ENCODE measurements at regions not wholly inside any gene's neighbourhood (a gene's known extent, or its start where the extent isn't known, plus 50 kb on each side); places are given as distances from the start of the nearest gene placed in this dataset.

DNA sequence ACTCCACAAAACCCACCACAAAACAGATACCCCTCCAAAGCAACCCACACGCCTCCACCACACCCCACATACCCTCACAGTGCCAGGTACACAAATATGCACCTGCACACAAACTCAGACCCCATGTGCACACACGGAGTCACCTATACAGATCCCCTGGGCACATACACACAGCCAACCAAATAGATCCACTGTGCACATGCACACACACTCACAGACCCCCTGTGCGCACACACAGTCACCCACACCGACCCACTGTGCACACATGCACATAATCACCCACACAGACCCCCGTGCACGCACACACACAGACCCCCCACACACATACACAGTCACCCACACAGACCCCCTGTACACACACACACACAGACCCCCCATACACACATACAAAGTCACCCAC lies 107.8 kb downstream of the HSPH1 start:
- H3K9me3 Mint-ChIP-seq (ENCODE audit: unreplicated experiment) = no peaks in the 10 kb centered on the region
- no peaks in the 10 kb centered on the region for H3K9me3 ChIP-seq (ENCODE audit: insufficient read depth, low read depth, low read length)
- H3K27me3 ChIP-seq (ENCODE audit: insufficient read depth, low read length) = no peaks in the 10 kb centered on the region
- H3K4me1 Mint-ChIP-seq (ENCODE audit: low read depth, unreplicated experiment) = no peaks in the 10 kb centered on the region
- no peak overlapping the region for H3K27ac Mint-ChIP-seq (ENCODE audit: unreplicated experiment)
- H3K4me3 ChIP-seq (ENCODE audit: insufficient read depth, low read depth, low read length) = no peak overlapping the region
- H3K4me2 ChIP-seq (ENCODE audit: low read length) = no peak overlapping the region
- no peak for TF ChIP-seq EZH2 (IDR thresholded peaks at IDR 0.05; ENCODE audit: insufficient read depth, low read length)
- TF ChIP-seq, protein P1, sequence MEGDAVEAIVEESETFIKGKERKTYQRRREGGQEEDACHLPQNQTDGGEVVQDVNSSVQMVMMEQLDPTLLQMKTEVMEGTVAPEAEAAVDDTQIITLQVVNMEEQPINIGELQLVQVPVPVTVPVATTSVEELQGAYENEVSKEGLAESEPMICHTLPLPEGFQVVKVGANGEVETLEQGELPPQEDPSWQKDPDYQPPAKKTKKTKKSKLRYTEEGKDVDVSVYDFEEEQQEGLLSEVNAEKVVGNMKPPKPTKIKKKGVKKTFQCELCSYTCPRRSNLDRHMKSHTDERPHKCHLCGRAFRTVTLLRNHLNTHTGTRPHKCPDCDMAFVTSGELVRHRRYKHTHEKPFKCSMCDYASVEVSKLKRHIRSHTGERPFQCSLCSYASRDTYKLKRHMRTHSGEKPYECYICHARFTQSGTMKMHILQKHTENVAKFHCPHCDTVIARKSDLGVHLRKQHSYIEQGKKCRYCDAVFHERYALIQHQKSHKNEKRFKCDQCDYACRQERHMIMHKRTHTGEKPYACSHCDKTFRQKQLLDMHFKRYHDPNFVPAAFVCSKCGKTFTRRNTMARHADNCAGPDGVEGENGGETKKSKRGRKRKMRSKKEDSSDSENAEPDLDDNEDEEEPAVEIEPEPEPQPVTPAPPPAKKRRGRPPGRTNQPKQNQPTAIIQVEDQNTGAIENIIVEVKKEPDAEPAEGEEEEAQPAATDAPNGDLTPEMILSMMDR (IDR thresholded peaks at IDR 0.05; ENCODE audit: insufficient read depth, low read depth, low read length) = no peak
- H3K9ac ChIP-seq (ENCODE audit: low read length) = no peak overlapping the region
- no peak overlapping the region for H3K4me3 Mint-ChIP-seq (ENCODE audit: unreplicated experiment)
- no peaks in the 10 kb centered on the region for H3K79me2 ChIP-seq (ENCODE audit: insufficient read depth, low read length)
- H2AFZ ChIP-seq (ENCODE audit: low read depth, low read length) = no peak overlapping the region
- H4K20me1 ChIP-seq (ENCODE audit: insufficient read depth, low read length) = no peaks in the 10 kb centered on the region
- no peaks in the 10 kb centered on the region for H3K36me3 ChIP-seq (ENCODE audit: insufficient read depth, low read length)
- FAIRE-seq (no peak), DNase-seq (ENCODE audit: low read depth) (no peak)
- no peaks in the 10 kb centered on the region for H3K36me3 Mint-ChIP-seq (ENCODE audit: low read depth, unreplicated experiment)
- no peaks in the 10 kb centered on the region for H3K4me1 ChIP-seq (ENCODE audit: insufficient read depth, low read length)
- peaks cover 3% of the 10 kb centered on the region for H3K27me3 Mint-ChIP-seq (ENCODE audit: low read depth, unreplicated experiment)
- no peak overlapping the region for H3K27ac ChIP-seq (ENCODE audit: low read depth, low read length)

DNA sequence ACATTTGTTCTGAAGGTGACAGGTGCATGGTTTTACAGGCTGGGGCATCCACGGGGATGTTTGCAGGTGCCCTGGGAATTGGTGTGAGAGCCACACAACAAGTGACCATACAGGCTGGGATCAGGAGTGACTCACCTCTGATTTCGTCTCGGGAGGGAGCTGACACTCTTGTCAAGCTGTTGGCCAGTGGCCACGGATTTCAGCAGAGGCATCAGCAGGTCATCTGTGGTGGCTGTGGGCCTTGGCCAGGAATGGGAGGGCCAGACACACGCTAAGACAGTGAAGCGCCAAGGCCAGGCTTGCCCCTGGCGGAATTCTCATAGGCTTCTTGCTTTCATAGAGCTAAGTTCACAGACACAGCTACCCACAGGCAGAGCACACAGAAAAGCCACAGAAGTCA lies 108.6 kb downstream of the HSPH1 start:
- TF ChIP-seq EZH2 (IDR thresholded peaks at IDR 0.05; ENCODE audit: insufficient read depth, low read length) = no peak
- TF ChIP-seq, protein P1 (IDR thresholded peaks at IDR 0.05; ENCODE audit: insufficient read depth, low read depth, low read length) = no peak
- H3K9me3 Mint-ChIP-seq (ENCODE audit: unreplicated experiment) = no peaks in the 10 kb centered on the region
- Histone ChIP-seq H3K4me1 (ENCODE audit: insufficient read depth, low read length) (no peaks in the 10 kb centered on the region), H3K27me3 (ENCODE audit: insufficient read depth, low read length) (no peaks in the 10 kb centered on the region), H3K4me3 (ENCODE audit: insufficient read depth, low read depth, low read length) (no peak overlapping the region), H3K36me3 (ENCODE audit: insufficient read depth, low read length) (no peaks in the 10 kb centered on the region), H2AFZ (ENCODE audit: low read depth, low read length) (no peak overlapping the region), H3K79me2 (ENCODE audit: insufficient read depth, low read length) (no peaks in the 10 kb centered on the region), H3K27ac (ENCODE audit: low read depth, low read length) (no peak overlapping the region), H3K9ac (ENCODE audit: low read length) (no peak overlapping the region), H3K9me3 (ENCODE audit: insufficient read depth, low read depth, low read length) (no peaks in the 10 kb centered on the region), H4K20me1 (ENCODE audit: insufficient read depth, low read length) (no peaks in the 10 kb centered on the region), H3K4me2 (ENCODE audit: low read length) (no peak overlapping the region)
- H3K4me3 Mint-ChIP-seq (ENCODE audit: unreplicated experiment) = no peak overlapping the region
- no peak overlapping the region for H3K27ac Mint-ChIP-seq (ENCODE audit: unreplicated experiment)
- H3K27me3 Mint-ChIP-seq (ENCODE audit: low read depth, unreplicated experiment) = peaks cover 3% of the 10 kb centered on the region
- peak; percentile 45 for DNase-seq (ENCODE audit: low read depth)
- H3K36me3 Mint-ChIP-seq (ENCODE audit: low read depth, unreplicated experiment) = no peaks in the 10 kb centered on the region
- H3K4me1 Mint-ChIP-seq (ENCODE audit: low read depth, unreplicated experiment) = no peaks in the 10 kb centered on the region
- FAIRE-seq = no peak

DNA sequence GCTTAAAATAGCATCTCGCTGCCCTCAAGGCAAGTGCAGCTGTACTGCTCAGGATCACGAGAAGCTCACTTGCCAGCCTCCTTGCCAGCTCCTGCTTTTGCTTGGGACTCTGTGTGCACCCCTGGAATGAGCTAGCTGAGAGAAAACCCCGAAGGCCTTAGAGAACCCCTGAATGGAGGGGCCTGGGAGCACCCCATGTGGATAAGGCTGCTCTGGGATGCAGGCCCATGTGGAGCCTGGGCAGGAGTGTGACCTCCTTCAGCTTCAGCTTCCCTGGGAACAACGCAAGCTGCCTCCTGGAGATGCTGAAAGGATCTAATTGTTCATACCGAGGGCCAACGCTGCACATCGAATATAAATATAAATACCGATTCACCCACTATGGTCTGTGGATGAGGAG lies 109.2 kb downstream of the HSPH1 start:
- Histone ChIP-seq H3K9me3 (ENCODE audit: insufficient read depth, low read depth, low read length) (no peaks in the 10 kb centered on the region), H3K4me2 (ENCODE audit: low read length) (no peak overlapping the region), H3K79me2 (ENCODE audit: insufficient read depth, low read length) (no peaks in the 10 kb centered on the region), H2AFZ (ENCODE audit: low read depth, low read length) (no peak overlapping the region), H3K27me3 (ENCODE audit: insufficient read depth, low read length) (no peaks in the 10 kb centered on the region), H3K9ac (ENCODE audit: low read length) (no peak overlapping the region), H3K27ac (ENCODE audit: low read depth, low read length) (no peak overlapping the region), H4K20me1 (ENCODE audit: insufficient read depth, low read length) (no peaks in the 10 kb centered on the region), H3K4me3 (ENCODE audit: insufficient read depth, low read depth, low read length) (no peak overlapping the region), H3K4me1 (ENCODE audit: insufficient read depth, low read length) (no peaks in the 10 kb centered on the region), H3K36me3 (ENCODE audit: insufficient read depth, low read length) (no peaks in the 10 kb centered on the region)
- no peaks in the 10 kb centered on the region for H3K4me1 Mint-ChIP-seq (ENCODE audit: low read depth, unreplicated experiment)
- no peak overlapping the region for H3K27ac Mint-ChIP-seq (ENCODE audit: unreplicated experiment)
- H3K36me3 Mint-ChIP-seq (ENCODE audit: low read depth, unreplicated experiment) = no peaks in the 10 kb centered on the region
- no peak overlapping the region for H3K4me3 Mint-ChIP-seq (ENCODE audit: unreplicated experiment)
- TF ChIP-seq, protein P1 (IDR thresholded peaks at IDR 0.05; ENCODE audit: insufficient read depth, low read depth, low read length) = no peak
- no peak for FAIRE-seq
- H3K9me3 Mint-ChIP-seq (ENCODE audit: unreplicated experiment) = no peaks in the 10 kb centered on the region
- H3K27me3 Mint-ChIP-seq (ENCODE audit: low read depth, unreplicated experiment) = peaks cover 3% of the 10 kb centered on the region
- DNase-seq (ENCODE audit: low read depth) = no peak

All from astrocyte (in vitro differentiated cells and primary cell).